ENCODE measurements at regions not wholly inside any gene's neighbourhood (a gene's known extent, or its start where the extent isn't known, plus 50 kb on each side); places are given as distances from the start of the nearest gene placed in this dataset.

GRCh38 chr6:95848717-95849116 is 167.1 kb upstream of the FUT9 start:
- Histone ChIP-seq H3K4ac (ENCODE audit: low read length) (no peak overlapping the region), H3K23ac (ENCODE audit: low read depth, low read length, poor library complexity) (no peak overlapping the region), H2BK120ac (ENCODE audit: low read depth, low read length) (no peak overlapping the region), H3K9ac (ENCODE audit: low read depth, low read length, poor library complexity) (no peak overlapping the region), H2AK5ac (ENCODE audit: low read depth, low read length) (no peak overlapping the region), H3K36me3 (replicated peaks in 1 of 2; ENCODE audit: control insufficient read depth in 2 of 2, insufficient read depth in 2 of 2, low read length in 2 of 2) (no peaks in the 10 kb centered on the region), H4K91ac (ENCODE audit: low read depth, low read length, poor library complexity) (no peak overlapping the region), H3K4me3 (ENCODE audit: low read length in 2 of 2) (no peak overlapping the region), H3K9me3 (replicated peaks in 1 of 2; ENCODE audit: control insufficient read depth in 2 of 2, insufficient read depth in 1 of 2, low read depth in 1 of 2, low read length in 2 of 2) (no peaks in the 10 kb centered on the region), H3K27ac (replicated peaks; ENCODE audit: low read length) (no peak overlapping the region), H2AFZ (ENCODE audit: low read length) (no peak overlapping the region), H2BK12ac (ENCODE audit: low read length) (no peak overlapping the region), H3K14ac (ENCODE audit: low read length) (no peak overlapping the region), H2BK15ac (ENCODE audit: low read length) (no peak overlapping the region), H3K79me1 (ENCODE audit: low read depth, low read length) (no peaks in the 10 kb centered on the region), H3K4me2 (ENCODE audit: insufficient read depth, low read length, poor library complexity, severe bottlenecking) (no peak overlapping the region), H3K18ac (ENCODE audit: low read length) (no peak overlapping the region), H2BK5ac (ENCODE audit: low read length) (no peak overlapping the region), H3K27me3 (ENCODE audit: control insufficient read depth in 3 of 3, insufficient read depth in 3 of 3, low read depth in 1 of 3, low read length in 3 of 3) (no peaks in the 10 kb centered on the region), H4K8ac (ENCODE audit: low read depth, low read length) (no peak overlapping the region), H3K4me1 (ENCODE audit: control insufficient read depth in 2 of 2, insufficient read depth in 1 of 2, low read depth in 1 of 2, low read length in 2 of 2) (peaks cover 0 to 10% of the 10 kb centered on the region in 2 donors)
- WGBS, 2 donors (ENCODE audit: extremely low coverage in 2 of 2, insufficient read length in 2 of 2, insufficient replicate concordance in 1 of 2) = no CpG with 5 or more reads among the region's 8 CpGs
- DNase-seq (ENCODE audit: low spot score) = no peak

DNA sequence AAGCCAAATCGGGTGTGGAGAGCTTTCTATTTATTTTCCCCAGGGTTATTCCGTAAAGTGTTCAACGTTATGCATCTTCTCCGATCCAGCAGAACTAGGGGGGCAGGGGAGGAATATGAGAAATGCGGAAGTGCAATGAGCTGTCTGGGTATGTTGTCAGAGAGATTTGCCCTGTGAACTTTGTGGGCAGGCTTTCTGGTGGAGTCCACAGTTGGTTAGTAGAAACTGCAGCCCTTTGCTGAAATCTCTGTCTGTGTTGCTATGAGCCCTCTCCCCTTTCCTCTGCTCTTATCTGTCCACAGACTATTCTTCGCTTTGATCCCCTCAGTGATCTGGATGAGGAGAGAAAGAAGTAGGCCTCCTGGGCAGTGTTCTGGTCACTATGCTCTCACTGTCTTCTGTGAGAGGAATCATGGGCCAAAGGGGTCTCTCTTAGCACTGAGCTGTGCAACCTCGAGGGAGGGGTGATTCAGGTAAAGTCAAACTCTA is 158.9 kb upstream of the FUT9 start:
- H3K4me3 ChIP-seq (ENCODE audit: low read length in 2 of 2) = no peak overlapping the region
- H2AK5ac ChIP-seq (ENCODE audit: low read depth, low read length) = no peak overlapping the region
- WGBS, 2 donors (ENCODE audit: extremely low coverage in 2 of 2, insufficient read length in 2 of 2, insufficient replicate concordance in 1 of 2) = no CpG with 5 or more reads among the region's 7 CpGs
- no peak overlapping the region for H3K4me2 ChIP-seq (ENCODE audit: insufficient read depth, low read length, poor library complexity, severe bottlenecking)
- no peak overlapping the region for H3K18ac ChIP-seq (ENCODE audit: low read length)
- no peak for DNase-seq (ENCODE audit: low spot score)
- no peaks in the 10 kb centered on the region for H3K27me3 ChIP-seq (ENCODE audit: control insufficient read depth in 3 of 3, insufficient read depth in 3 of 3, low read depth in 1 of 3, low read length in 3 of 3)
- no peak overlapping the region for H3K4ac ChIP-seq (ENCODE audit: low read length)
- H3K79me1 ChIP-seq (ENCODE audit: low read depth, low read length) = no peaks in the 10 kb centered on the region
- H3K9me3 ChIP-seq (replicated peaks in 1 of 2; ENCODE audit: control insufficient read depth in 2 of 2, insufficient read depth in 1 of 2, low read depth in 1 of 2, low read length in 2 of 2) = peaks cover 0 to 5% of the 10 kb centered on the region in 2 donors
- H3K14ac ChIP-seq (ENCODE audit: low read length) = no peak overlapping the region
- H4K8ac ChIP-seq (ENCODE audit: low read depth, low read length) = no peak overlapping the region
- H3K4me1 ChIP-seq (ENCODE audit: control insufficient read depth in 2 of 2, insufficient read depth in 1 of 2, low read depth in 1 of 2, low read length in 2 of 2) = peaks cover 0 to 1% of the 10 kb centered on the region in 2 donors
- no peak overlapping the region for H2BK120ac ChIP-seq (ENCODE audit: low read depth, low read length)
- H3K27ac ChIP-seq (replicated peaks; ENCODE audit: low read length) = no peak overlapping the region
- no peak overlapping the region for H2BK5ac ChIP-seq (ENCODE audit: low read length)
- no peak overlapping the region for H2AFZ ChIP-seq (ENCODE audit: low read length)
- no peak overlapping the region for H2BK12ac ChIP-seq (ENCODE audit: low read length)
- H3K9ac ChIP-seq (ENCODE audit: low read depth, low read length, poor library complexity) = no peak overlapping the region
- H2BK15ac ChIP-seq (ENCODE audit: low read length) = no peak overlapping the region
- H3K23ac ChIP-seq (ENCODE audit: low read depth, low read length, poor library complexity) = no peak overlapping the region
- H4K91ac ChIP-seq (ENCODE audit: low read depth, low read length, poor library complexity) = no peak overlapping the region
- H3K36me3 ChIP-seq (replicated peaks in 1 of 2; ENCODE audit: control insufficient read depth in 2 of 2, insufficient read depth in 2 of 2, low read length in 2 of 2) = no peaks in the 10 kb centered on the region

- H3K27ac ChIP-seq (replicated peaks; ENCODE audit: low read length) = no peak overlapping the region
Measured at GRCh38 chr6:95865857-95866256, 149.9 kb upstream of the FUT9 start.

GRCh38 chr6:95866732-95867131 is 149.0 kb upstream of the FUT9 start:
- no peaks in the 10 kb centered on the region for H3K36me3 ChIP-seq (replicated peaks in 1 of 2; ENCODE audit: control insufficient read depth in 2 of 2, insufficient read depth in 2 of 2, low read length in 2 of 2)
- H3K9me3 ChIP-seq (replicated peaks in 1 of 2; ENCODE audit: control insufficient read depth in 2 of 2, insufficient read depth in 1 of 2, low read depth in 1 of 2, low read length in 2 of 2) = no peaks in the 10 kb centered on the region
- no peak overlapping the region for H3K18ac ChIP-seq (ENCODE audit: low read length)
- no peak overlapping the region for H2BK12ac ChIP-seq (ENCODE audit: low read length)
- H3K9ac ChIP-seq (ENCODE audit: low read depth, low read length, poor library complexity) = no peak overlapping the region
- H2BK120ac ChIP-seq (ENCODE audit: low read depth, low read length) = no peak overlapping the region
- H3K4me2 ChIP-seq (ENCODE audit: insufficient read depth, low read length, poor library complexity, severe bottlenecking) = no peak overlapping the region
- no peak overlapping the region for H2AK5ac ChIP-seq (ENCODE audit: low read depth, low read length)
- no peak overlapping the region for H2BK5ac ChIP-seq (ENCODE audit: low read length)
- H2BK15ac ChIP-seq (ENCODE audit: low read length) = no peak overlapping the region
- no peak overlapping the region for H4K91ac ChIP-seq (ENCODE audit: low read depth, low read length, poor library complexity)
- H3K23ac ChIP-seq (ENCODE audit: low read depth, low read length, poor library complexity) = no peak overlapping the region
- no peaks in the 10 kb centered on the region for H3K79me1 ChIP-seq (ENCODE audit: low read depth, low read length)
- H3K27me3 ChIP-seq (ENCODE audit: control insufficient read depth in 3 of 3, insufficient read depth in 3 of 3, low read depth in 1 of 3, low read length in 3 of 3) = no peaks in the 10 kb centered on the region
- no peak overlapping the region for H2AFZ ChIP-seq (ENCODE audit: low read length)
- no peak overlapping the region for H3K4ac ChIP-seq (ENCODE audit: low read length)
- H3K14ac ChIP-seq (ENCODE audit: low read length) = no peak overlapping the region
- H3K27ac ChIP-seq (replicated peaks; ENCODE audit: low read length) = no peak overlapping the region
- H4K8ac ChIP-seq (ENCODE audit: low read depth, low read length) = no peak overlapping the region
- H3K4me1 ChIP-seq (ENCODE audit: control insufficient read depth in 2 of 2, insufficient read depth in 1 of 2, low read depth in 1 of 2, low read length in 2 of 2) = no peaks in the 10 kb centered on the region
- DNase-seq (ENCODE audit: low spot score) = no peak
- H3K4me3 ChIP-seq (ENCODE audit: low read length in 2 of 2) = no peak overlapping the region
- no CpG with 5 or more reads among the region's 7 CpGs for WGBS, 2 donors (ENCODE audit: extremely low coverage in 2 of 2, insufficient read length in 2 of 2, insufficient replicate concordance in 1 of 2)

More at GRCh38 chr6:95865857-95866256, 149.9 kb upstream of the FUT9 start:
- no peak overlapping the region for H3K4ac ChIP-seq (ENCODE audit: low read length)
- no peak overlapping the region for H3K4me3 ChIP-seq (ENCODE audit: low read length in 2 of 2)
- no peaks in the 10 kb centered on the region for H3K36me3 ChIP-seq (replicated peaks in 1 of 2; ENCODE audit: control insufficient read depth in 2 of 2, insufficient read depth in 2 of 2, low read length in 2 of 2)
- H2AK5ac ChIP-seq (ENCODE audit: low read depth, low read length) = no peak overlapping the region
- H3K4me2 ChIP-seq (ENCODE audit: insufficient read depth, low read length, poor library complexity, severe bottlenecking) = no peak overlapping the region
- no peaks in the 10 kb centered on the region for H3K79me1 ChIP-seq (ENCODE audit: low read depth, low read length)
- H2AFZ ChIP-seq (ENCODE audit: low read length) = no peak overlapping the region
- no peaks in the 10 kb centered on the region for H3K4me1 ChIP-seq (ENCODE audit: control insufficient read depth in 2 of 2, insufficient read depth in 1 of 2, low read depth in 1 of 2, low read length in 2 of 2)
- H3K18ac ChIP-seq (ENCODE audit: low read length) = no peak overlapping the region
- H3K9ac ChIP-seq (ENCODE audit: low read depth, low read length, poor library complexity) = no peak overlapping the region
- no peak overlapping the region for H3K14ac ChIP-seq (ENCODE audit: low read length)
- no peak overlapping the region for H2BK12ac ChIP-seq (ENCODE audit: low read length)
- DNase-seq (ENCODE audit: low spot score) = no peak
- H2BK120ac ChIP-seq (ENCODE audit: low read depth, low read length) = no peak overlapping the region
- no peak overlapping the region for H4K8ac ChIP-seq (ENCODE audit: low read depth, low read length)
- no peak overlapping the region for H3K23ac ChIP-seq (ENCODE audit: low read depth, low read length, poor library complexity)
- no peaks in the 10 kb centered on the region for H3K27me3 ChIP-seq (ENCODE audit: control insufficient read depth in 3 of 3, insufficient read depth in 3 of 3, low read depth in 1 of 3, low read length in 3 of 3)
- no peak overlapping the region for H2BK15ac ChIP-seq (ENCODE audit: low read length)
- H4K91ac ChIP-seq (ENCODE audit: low read depth, low read length, poor library complexity) = no peak overlapping the region
- no peak overlapping the region for H2BK5ac ChIP-seq (ENCODE audit: low read length)
- H3K9me3 ChIP-seq (replicated peaks in 1 of 2; ENCODE audit: control insufficient read depth in 2 of 2, insufficient read depth in 1 of 2, low read depth in 1 of 2, low read length in 2 of 2) = no peaks in the 10 kb centered on the region
